ENCODE measurements at regions not wholly inside any gene's neighbourhood (a gene's known extent, or its start where the extent isn't known, plus 50 kb on each side); places are given as distances from the start of the nearest gene placed in this dataset.

GRCh38 chr10:88165849-88166271, 302.4 kb downstream of the PTEN start:
- H3K4me2 ChIP-seq (ENCODE audit: control insufficient read depth, insufficient read depth), result no peak overlapping the region
- H3K9ac ChIP-seq (ENCODE audit: control insufficient read depth, insufficient read depth, low read length), result no peak overlapping the region
- no peak overlapping the region for H3K27ac ChIP-seq (ENCODE audit: control insufficient read depth, insufficient read depth)
- no peak for FAIRE-seq
- intact Hi-C loops (cut with micrococcal nuclease; ENCODE audit: unreplicated experiment), result no loop called here
- no peaks in the 10 kb centered on the region for H4K20me1 ChIP-seq (ENCODE audit: control insufficient read depth, insufficient read depth)
- H3K36me3 ChIP-seq (ENCODE audit: control insufficient read depth in 2 of 2, insufficient read depth in 2 of 2, low read length in 1 of 2), result no peaks in the 10 kb centered on the region
- SMC1A ChIA-PET (ENCODE audit: uncharacterized antibody, unreplicated experiment), result interaction anchor here (0.7 to 1.1 kb wide), 2 partner anchors 24 to 226 kb away, joined by 3 to 4 read pairs; no protein-coding TSS in a partner anchor
- 70% methylated on average over 7 of the region's 7 CpGs for WGBS (ENCODE audit: insufficient coverage, insufficient replicate concordance, low lambda C conversion rate, missing lambda C conversion rate)
- BruUV-seq (replicated peaks), result no TSS peak
- H3K9me3 ChIP-seq (replicated peaks; ENCODE audit: control insufficient read depth, insufficient read depth, low read length), result peaks cover 3% of the 10 kb centered on the region; the same call in 2 of the 3 replicates
- RAD21 ChIA-PET (ENCODE audit: unreplicated experiment), result no interaction called here
- in situ Hi-C loops (cut with MboI), result no loop called here
- H2AFZ ChIP-seq (ENCODE audit: control insufficient read depth, low read depth, low read length), result no peak overlapping the region
- H3K4me1 ChIP-seq (ENCODE audit: control insufficient read depth, insufficient read depth, low read length), result peaks cover 5% of the 10 kb centered on the region; the same call in 1 of the 2 replicates
- POLR2A ChIA-PET, result no interaction called here
- CTCF ChIA-PET, result interaction anchor here (0.6 to 1.4 kb wide), 3 partner anchors 16 to 311 kb away, joined by 3 to 5 read pairs (median 3); no protein-coding TSS in a partner anchor
- DNase-seq (ENCODE audit: low read depth, low spot score), result no peak
- no peaks in the 10 kb centered on the region for H3K27me3 ChIP-seq (replicated peaks in 1 of 2; ENCODE audit: control insufficient read depth in 2 of 2, insufficient read depth in 2 of 2, low read length in 1 of 2)
- no peak for ATAC-seq
- no peak overlapping the region for H3K4me3 ChIP-seq
- no peaks in the 10 kb centered on the region for H3K79me2 ChIP-seq (ENCODE audit: control insufficient read depth, insufficient read depth, low read length)
- TF ChIP-seq MLLT1 (IDR thresholded peaks at IDR 0.05), result no peak
- no peak for TF ChIP-seq ZNF24 (IDR thresholded peaks at IDR 0.05)
- no peak for TF ChIP-seq USF1 (IDR thresholded peaks at IDR 0.05; ENCODE audit: borderline replicate concordance, extremely low read length, insufficient read depth, low read depth, low read length)
- TF ChIP-seq POLR2A (IDR thresholded peaks at IDR 0.05; ENCODE audit: low read depth, low read length), result no peak
- TF ChIP-seq SKIL (IDR thresholded peaks at IDR 0.05; ENCODE audit: low read depth, poor library complexity, severe bottlenecking), result no peak
- no peak for TF ChIP-seq BHLHE40 (IDR thresholded peaks at IDR 0.05; ENCODE audit: borderline replicate concordance in 1 of 2, low read depth in 2 of 2, low read length in 1 of 2)
- TF ChIP-seq CTCF (IDR thresholded peaks at IDR 0.05 in 2 of 3, conservative IDR thresholded peaks at IDR 0.05 in 1 of 3; ENCODE audit: control insufficient read depth in 2 of 3, extremely low read depth in 1 of 3, insufficient read depth in 1 of 3, low read depth in 3 of 3, low read length in 3 of 3), result no peak
- TF ChIP-seq IRF5 (IDR thresholded peaks at IDR 0.05; ENCODE audit: borderline replicate concordance), result no peak
- no peak for TF ChIP-seq NFYB (IDR thresholded peaks at IDR 0.05; ENCODE audit: insufficient read depth, low read depth, low read length)
- no peak for TF ChIP-seq NRF1 (conservative IDR thresholded peaks at IDR 0.05; ENCODE audit: low read depth, low read length)
- TF ChIP-seq EZH2 (IDR thresholded peaks at IDR 0.05; ENCODE audit: borderline replicate concordance, control insufficient read depth, low read depth, low read length), result no peak
- TF ChIP-seq ESRRA (IDR thresholded peaks at IDR 0.05; ENCODE audit: low read length), result no peak
- no peak for TF ChIP-seq ELK1 (IDR thresholded peaks at IDR 0.05; ENCODE audit: low read depth, low read length)
- TF ChIP-seq SIX5 (IDR thresholded peaks at IDR 0.05; ENCODE audit: low read depth, low read length, severe bottlenecking), result no peak

Measured in GM12878 (cell line).